Esophagus squamous epithelium (tissue), 5 donors: ENCODE measurements at regions not wholly inside any gene's neighbourhood (a gene's known extent, or its start where the extent isn't known, plus 50 kb on each side); places are given as distances from the start of the nearest gene placed in this dataset.

Experiments
- DNase-seq: peaks from one replicate; lab custom pipeline; 2025; lab: John Stamatoyannopoulos, UW
- H3K27ac ChIP-seq, 4 donors: fragments of 200-600 bp; sonication (generic); one replicate each; pipeline ENCODE4 v1.5.1; 2016 to 2019; ENCODE audit warnings: mild to moderate bottlenecking in 1 of 4
- H3K27me3 ChIP-seq, 4 donors: fragments of 200-600 bp; sonication (generic); 1 replicate in 3 of 4; 2 replicates in 1 of 4; pipeline versions ENCODE4 v1.5.1 to v1.6.0; 2017 to 2021; ENCODE audit warnings: antibody characterized with exemption in 1 of 4
- H3K36me3 ChIP-seq, 3 donors: fragments of 200-600 bp; sonication (generic); one replicate each; pipeline ENCODE4 v1.5.1; 2016 to 2019
- H3K4me1 ChIP-seq, 3 donors: fragments of 200-600 bp; sonication (generic); one replicate each; pipeline ENCODE4 v1.5.1; 2017 to 2019
- H3K4me3 ChIP-seq, 4 donors: fragments of 200-600 bp; sonication (generic); 1 replicate in 3 of 4; 2 replicates in 1 of 4; pipeline ENCODE4 v1.5.1; 2016 to 2019; ENCODE audit warnings: mild to moderate bottlenecking in 2 of 4, moderate library complexity in 1 of 4
- H3K9me3 ChIP-seq, 3 donors: fragments of 200-600 bp; sonication (generic); one replicate each; pipeline ENCODE4 v1.5.1; 2016 to 2019
- CTCF ChIP-seq, 6 experiments: fragments of 450-650 bp in 4 of 6; fragments of 200-600 bp in 2 of 6; sonication (generic) in 2 of 6; IDR thresholded peaks; one replicate each; pipeline ENCODE4 v1.5.1; 2016 to 2019; ENCODE audit warnings: antibody characterized with exemption in 6 of 6, mild to moderate bottlenecking in 4 of 6, moderate library complexity in 4 of 6
- POLR2A ChIP-seq, 4 donors: fragments of 450-650 bp; IDR thresholded peaks; one replicate each; pipeline ENCODE4 v1.6.1; 2017; ENCODE audit warnings: antibody characterized with exemption in 4 of 4, mild to moderate bottlenecking in 4 of 4, moderate library complexity in 3 of 4
- WGBS, 2 donors: methylation state at CpG; one replicate each; pipeline ENCODE4 v1.1.5; 2018; 5-methylcytosine and 5-hydroxymethylcytosine counted together
- intact Hi-C: fragments of 100-400 bp; cut with DNase I; formaldehyde crosslinking; loops from one replicate; pipeline ENCODE4 v1.15.0; 2022
- donor health status: DM: yes; HTN: yes; CAD: no.

- no peaks in the 10 kb centered on the region for H3K27me3 ChIP-seq
- H3K9me3 ChIP-seq, result peaks cover 0 to 12% (median 0%) of the 10 kb centered on the region in 3 donors
- H3K4me3 ChIP-seq, result no peak overlapping the region
- H3K36me3 ChIP-seq, result no peaks in the 10 kb centered on the region
- no peak overlapping the region for H3K27ac ChIP-seq
- 70 to 91% methylated on average over 7 to 9 of the region's 11 CpGs for WGBS, 2 donors
- intact Hi-C loops, result no loop called here
- no peak for TF ChIP-seq POLR2A (IDR thresholded peaks at IDR 0.05)
- no peak for TF ChIP-seq CTCF (IDR thresholded peaks at IDR 0.05)
- no peak for DNase-seq
- no peaks in the 10 kb centered on the region for H3K4me1 ChIP-seq
Measured at GRCh38 chr3:20264900-20265567, 79.0 kb upstream of the SGO1 start.

GRCh38 chr3:20258371-20258770 is 72.4 kb upstream of the SGO1 start:
- H3K27me3 ChIP-seq, result no peaks in the 10 kb centered on the region
- H3K4me3 ChIP-seq, result no peak overlapping the region
- no peaks in the 10 kb centered on the region for H3K9me3 ChIP-seq
- intact Hi-C loops, result no loop called here
- 58 to 72% methylated on average over 1 of the region's 1 CpG for WGBS, 2 donors
- DNase-seq, result no peak
- H3K36me3 ChIP-seq, result no peaks in the 10 kb centered on the region
- no peak overlapping the region for H3K27ac ChIP-seq
- TF ChIP-seq POLR2A (IDR thresholded peaks at IDR 0.05), result no peak
- TF ChIP-seq CTCF (IDR thresholded peaks at IDR 0.05), result no peak
- no peaks in the 10 kb centered on the region for H3K4me1 ChIP-seq

- intact Hi-C loops, result no loop called here
- no peaks in the 10 kb centered on the region for H3K9me3 ChIP-seq
- H3K4me1 ChIP-seq, result no peaks in the 10 kb centered on the region
- WGBS, 2 donors, result 37 to 52% methylated on average over 3 of the region's 3 CpGs
- TF ChIP-seq POLR2A (IDR thresholded peaks at IDR 0.05) (no peak), CTCF (IDR thresholded peaks at IDR 0.05) (no peak)
- no peak overlapping the region for H3K27ac ChIP-seq
- no peak overlapping the region for H3K4me3 ChIP-seq
- H3K36me3 ChIP-seq, result no peaks in the 10 kb centered on the region
- DNase-seq, result no peak
- no peaks in the 10 kb centered on the region for H3K27me3 ChIP-seq
Measured at GRCh38 chr3:20256144-20256543, 70.1 kb upstream of the SGO1 start.

GRCh38 chr3:20254268-20255117 is 68.5 kb upstream of the SGO1 start:
- Histone ChIP-seq H3K36me3 (no peaks in the 10 kb centered on the region), H3K9me3 (no peaks in the 10 kb centered on the region), H3K27me3 (no peaks in the 10 kb centered on the region), H3K4me3 (no peak overlapping the region), H3K4me1 (no peaks in the 10 kb centered on the region), H3K27ac (no peak overlapping the region)
- WGBS, 2 donors, result 66 to 69% methylated on average over 6 to 17 of the region's 18 CpGs
- intact Hi-C loops, result no loop called here
- DNase-seq, result no peak
- no peak for TF ChIP-seq POLR2A (IDR thresholded peaks at IDR 0.05)
- TF ChIP-seq CTCF (IDR thresholded peaks at IDR 0.05), result no peak

- TF ChIP-seq CTCF (IDR thresholded peaks at IDR 0.05) (no peak), POLR2A (IDR thresholded peaks at IDR 0.05) (no peak)
- no peaks in the 10 kb centered on the region for H3K36me3 ChIP-seq
Measured at GRCh38 chr3:20250786-20251185, 64.8 kb upstream of the SGO1 start.

More at GRCh38 chr3:20250786-20251185, 64.8 kb upstream of the SGO1 start:
- Histone ChIP-seq H3K4me1 (no peaks in the 10 kb centered on the region), H3K4me3 (no peak overlapping the region), H3K27me3 (no peaks in the 10 kb centered on the region), H3K27ac (no peak overlapping the region), H3K9me3 (no peaks in the 10 kb centered on the region)
- intact Hi-C loops, result no loop called here
- no peak for DNase-seq
- no CpG with 5 or more reads among the region's 1 CpG for WGBS, 2 donors
